Neural progenitor cell (in vitro differentiated cells): ENCODE measurements at regions not wholly inside any gene's neighbourhood (a gene's known extent, or its start where the extent isn't known, plus 50 kb on each side); places are given as distances from the start of the nearest gene placed in this dataset.

Source experiments
- CTCF ChIP-seq: fragments of 200-600 bp; sonication (generic); IDR thresholded peaks from 2 replicates; pipeline ENCODE4 v1.5.1; 2017; ENCODE audit warnings: antibody characterized with exemption, mild to moderate bottlenecking
- EZH2 ChIP-seq: fragments of 200-600 bp; sonication (generic); IDR thresholded peaks from 2 replicates; pipeline ENCODE4 v1.6.1; 2017; ENCODE audit warnings: antibody characterized with exemption, mild to moderate bottlenecking, moderate library complexity

DNA sequence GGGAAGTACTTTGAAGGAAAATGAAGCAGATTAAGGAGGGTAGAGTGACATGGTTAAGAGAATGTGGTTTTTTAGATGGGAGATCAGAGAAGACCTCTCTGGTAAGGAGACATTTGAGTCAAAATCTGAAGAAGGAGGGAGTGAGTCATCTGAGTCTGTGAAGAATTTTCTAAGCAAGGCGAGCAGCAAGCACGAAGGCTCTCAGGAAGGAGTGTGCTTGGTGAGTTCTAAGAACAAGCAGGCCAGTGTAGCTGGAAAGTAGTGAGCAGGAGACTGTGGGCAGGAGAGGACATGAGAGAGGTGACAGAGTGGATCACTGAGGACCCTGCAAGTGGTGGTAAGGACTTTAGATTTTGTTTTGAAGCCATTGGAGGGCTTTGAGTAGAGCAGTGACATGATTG lies 76.3 kb upstream of the FUT8 start:
- no peak for TF ChIP-seq CTCF
- TF ChIP-seq EZH2: no peak
